HEK293 (cell line): ENCODE measurements at regions not wholly inside any gene's neighbourhood (a gene's known extent, or its start where the extent isn't known, plus 50 kb on each side); places are given as distances from the start of the nearest gene placed in this dataset.
"Not testable (repeated sequence)": the region's sequence is repeated elsewhere in the genome, so short reads cannot be mapped to it uniquely, and the experiment has no call there.

Experiments
- PBX3 ChIP-seq: sonication (generic); formaldehyde crosslinking; IDR thresholded peaks from 2 replicates; pipeline ENCODE4 v1.8.1; 2022; ENCODE audit warnings: mild to moderate bottlenecking, moderate library complexity, missing genetic modification reagents
- PRDM10 ChIP-seq: fragments of 450-650 bp; formaldehyde crosslinking; IDR thresholded peaks from 2 replicates; pipeline ENCODE4 v1.5.1; 2016; ENCODE audit warnings: missing biosample characterization, missing genetic modification characterization
- REST ChIP-seq: fragments of 450-650 bp; formaldehyde crosslinking; IDR thresholded peaks from 2 replicates; pipeline ENCODE4 v1.5.1; 2016; ENCODE audit warnings: missing biosample characterization, missing genetic modification characterization
- YY1 ChIP-seq: fragments of 450-650 bp; formaldehyde crosslinking; IDR thresholded peaks from 2 replicates; pipeline ENCODE4 v1.5.1; 2018; ENCODE audit warnings: missing biosample characterization, missing genetic modification characterization
- ZBTB10 ChIP-seq: fragments of 450-650 bp; formaldehyde crosslinking; IDR thresholded peaks from 2 replicates; pipeline ENCODE4 v1.5.1; 2016; ENCODE audit warnings: missing biosample characterization, missing genetic modification characterization
- ZFP3 ChIP-seq: fragments of 450-650 bp; formaldehyde crosslinking; IDR thresholded peaks from 2 replicates; pipeline ENCODE4 v1.5.1; 2016; ENCODE audit warnings: low read depth, missing biosample characterization, missing genetic modification characterization
- ZNF121 ChIP-seq: fragments of 450-650 bp; formaldehyde crosslinking; IDR thresholded peaks from 2 replicates; pipeline ENCODE4 v1.5.1; 2016; ENCODE audit warnings: missing biosample characterization, missing genetic modification characterization
- ZNF148 ChIP-seq: fragments of 450-650 bp; formaldehyde crosslinking; IDR thresholded peaks from 2 replicates; pipeline ENCODE4 v1.5.0; 2017; ENCODE audit warnings: missing biosample characterization, missing genetic modification characterization, borderline replicate concordance
- ZNF311 ChIP-seq: fragments of 450-650 bp; formaldehyde crosslinking; IDR thresholded peaks from 2 replicates; pipeline ENCODE4 v1.5.1; 2017; ENCODE audit warnings: missing biosample characterization, missing genetic modification characterization, borderline replicate concordance
- ZNF335 ChIP-seq: fragments of 450-650 bp; formaldehyde crosslinking; conservative IDR thresholded peaks from 2 replicates; pipeline ENCODE4 v1.5.1; 2016; ENCODE audit warnings: missing biosample characterization, missing genetic modification characterization
- ZNF501 ChIP-seq: fragments of 450-650 bp; formaldehyde crosslinking; IDR thresholded peaks from 2 replicates; pipeline ENCODE4 v1.5.1; 2016; ENCODE audit warnings: missing biosample characterization, missing genetic modification characterization
- TF ChIP-seq, protein P1 (sequence below): fragments of 450-650 bp; formaldehyde crosslinking; IDR thresholded peaks from 2 replicates; pipeline ENCODE4 v1.5.1; 2017; ENCODE audit warnings: missing biosample characterization, missing genetic modification characterization
- TF ChIP-seq, protein P2 (sequence below): fragments of 450-650 bp; formaldehyde crosslinking; conservative IDR thresholded peaks from 2 replicates; pipeline ENCODE4 v1.5.1; 2016; ENCODE audit warnings: low read depth, missing biosample characterization, missing genetic modification characterization

- TF ChIP-seq ZFP3 (tag by site-specific recombination); PBX3 (CRISPR knock-in tag); YY1 (tag by site-specific recombination); REST (tag by site-specific recombination); ZNF148 (tag by site-specific recombination); ZNF335 (tag by site-specific recombination); ZNF311 (tag by site-specific recombination); ZBTB10 (tag by site-specific recombination); ZNF501 (tag by site-specific recombination); PRDM10 (tag by site-specific recombination); ZNF121 (tag by site-specific recombination): not testable (repeated sequence)
- TF ChIP-seq, protein P1, sequence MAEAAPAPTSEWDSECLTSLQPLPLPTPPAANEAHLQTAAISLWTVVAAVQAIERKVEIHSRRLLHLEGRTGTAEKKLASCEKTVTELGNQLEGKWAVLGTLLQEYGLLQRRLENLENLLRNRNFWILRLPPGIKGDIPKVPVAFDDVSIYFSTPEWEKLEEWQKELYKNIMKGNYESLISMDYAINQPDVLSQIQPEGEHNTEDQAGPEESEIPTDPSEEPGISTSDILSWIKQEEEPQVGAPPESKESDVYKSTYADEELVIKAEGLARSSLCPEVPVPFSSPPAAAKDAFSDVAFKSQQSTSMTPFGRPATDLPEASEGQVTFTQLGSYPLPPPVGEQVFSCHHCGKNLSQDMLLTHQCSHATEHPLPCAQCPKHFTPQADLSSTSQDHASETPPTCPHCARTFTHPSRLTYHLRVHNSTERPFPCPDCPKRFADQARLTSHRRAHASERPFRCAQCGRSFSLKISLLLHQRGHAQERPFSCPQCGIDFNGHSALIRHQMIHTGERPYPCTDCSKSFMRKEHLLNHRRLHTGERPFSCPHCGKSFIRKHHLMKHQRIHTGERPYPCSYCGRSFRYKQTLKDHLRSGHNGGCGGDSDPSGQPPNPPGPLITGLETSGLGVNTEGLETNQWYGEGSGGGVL (tag by site-specific recombination), result not testable (repeated sequence)
- TF ChIP-seq, protein P2, sequence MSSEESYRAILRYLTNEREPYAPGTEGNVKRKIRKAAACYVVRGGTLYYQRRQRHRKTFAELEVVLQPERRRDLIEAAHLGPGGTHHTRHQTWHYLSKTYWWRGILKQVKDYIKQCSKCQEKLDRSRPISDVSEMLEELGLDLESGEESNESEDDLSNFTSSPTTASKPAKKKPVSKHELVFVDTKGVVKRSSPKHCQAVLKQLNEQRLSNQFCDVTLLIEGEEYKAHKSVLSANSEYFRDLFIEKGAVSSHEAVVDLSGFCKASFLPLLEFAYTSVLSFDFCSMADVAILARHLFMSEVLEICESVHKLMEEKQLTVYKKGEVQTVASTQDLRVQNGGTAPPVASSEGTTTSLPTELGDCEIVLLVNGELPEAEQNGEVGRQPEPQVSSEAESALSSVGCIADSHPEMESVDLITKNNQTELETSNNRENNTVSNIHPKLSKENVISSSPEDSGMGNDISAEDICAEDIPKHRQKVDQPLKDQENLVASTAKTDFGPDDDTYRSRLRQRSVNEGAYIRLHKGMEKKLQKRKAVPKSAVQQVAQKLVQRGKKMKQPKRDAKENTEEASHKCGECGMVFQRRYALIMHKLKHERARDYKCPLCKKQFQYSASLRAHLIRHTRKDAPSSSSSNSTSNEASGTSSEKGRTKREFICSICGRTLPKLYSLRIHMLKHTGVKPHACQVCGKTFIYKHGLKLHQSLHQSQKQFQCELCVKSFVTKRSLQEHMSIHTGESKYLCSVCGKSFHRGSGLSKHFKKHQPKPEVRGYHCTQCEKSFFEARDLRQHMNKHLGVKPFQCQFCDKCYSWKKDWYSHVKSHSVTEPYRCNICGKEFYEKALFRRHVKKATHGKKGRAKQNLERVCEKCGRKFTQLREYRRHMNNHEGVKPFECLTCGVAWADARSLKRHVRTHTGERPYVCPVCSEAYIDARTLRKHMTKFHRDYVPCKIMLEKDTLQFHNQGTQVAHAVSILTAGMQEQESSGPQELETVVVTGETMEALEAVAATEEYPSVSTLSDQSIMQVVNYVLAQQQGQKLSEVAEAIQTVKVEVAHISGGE, result not testable (repeated sequence)
Measured at GRCh38 chr7:149992366-149992765, 118.6 kb downstream of the ATP6V0E2 start.
